ENCODE measurements at regions not wholly inside any gene's neighbourhood (a gene's known extent, or its start where the extent isn't known, plus 50 kb on each side); places are given as distances from the start of the nearest gene placed in this dataset.

GRCh38 chr4:13168326-13168725 lies 315.8 kb downstream of the RAB28 start:
- Histone ChIP-seq H3K36me3 (ENCODE audit: insufficient read depth) (no peaks in the 10 kb centered on the region), H3K4me2 (no peak overlapping the region), H3K9ac (no peak overlapping the region), H3K27ac (no peak overlapping the region), H3K79me2 (ENCODE audit: insufficient read depth, low read depth) (no peaks in the 10 kb centered on the region), H3K4me1 (ENCODE audit: low read depth, poor library complexity, severe bottlenecking) (no peaks in the 10 kb centered on the region), H3K27me3 (ENCODE audit: insufficient read depth, low read depth) (no peaks in the 10 kb centered on the region), H4K20me1 (ENCODE audit: insufficient read depth) (no peaks in the 10 kb centered on the region), H3K4me3 (IDR thresholded peaks at IDR 0.05; ENCODE audit: insufficient read depth, low read depth, low read length) (no peak overlapping the region), H2AFZ (ENCODE audit: low read depth) (no peak overlapping the region)
- no peak for TF ChIP-seq CTCF (conservative IDR thresholded peaks at IDR 0.05; ENCODE audit: low read depth, low read length)

GRCh38 chr4:13166214-13166613 lies 317.9 kb downstream of the RAB28 start:
- H3K4me3 ChIP-seq (IDR thresholded peaks at IDR 0.05; ENCODE audit: insufficient read depth, low read depth, low read length) = no peak overlapping the region
- no peaks in the 10 kb centered on the region for H3K79me2 ChIP-seq (ENCODE audit: insufficient read depth, low read depth)
- no peaks in the 10 kb centered on the region for H3K36me3 ChIP-seq (ENCODE audit: insufficient read depth)
- no peak for TF ChIP-seq CTCF (conservative IDR thresholded peaks at IDR 0.05; ENCODE audit: low read depth, low read length)
- H3K4me1 ChIP-seq (ENCODE audit: low read depth, poor library complexity, severe bottlenecking) = no peaks in the 10 kb centered on the region
- no peak overlapping the region for H3K27ac ChIP-seq
- H3K4me2 ChIP-seq = no peak overlapping the region
- no peaks in the 10 kb centered on the region for H3K27me3 ChIP-seq (ENCODE audit: insufficient read depth, low read depth)
- no peak overlapping the region for H3K9ac ChIP-seq
- H4K20me1 ChIP-seq (ENCODE audit: insufficient read depth) = no peaks in the 10 kb centered on the region
- H2AFZ ChIP-seq (ENCODE audit: low read depth) = no peak overlapping the region

GRCh38 chr4:13164783-13165331 lies 319.3 kb downstream of the RAB28 start:
- Histone ChIP-seq H3K27me3 (ENCODE audit: insufficient read depth, low read depth) (no peaks in the 10 kb centered on the region), H3K36me3 (ENCODE audit: insufficient read depth) (no peaks in the 10 kb centered on the region), H3K27ac (no peak overlapping the region), H3K4me2 (no peak overlapping the region), H2AFZ (ENCODE audit: low read depth) (no peak overlapping the region), H3K79me2 (ENCODE audit: insufficient read depth, low read depth) (no peaks in the 10 kb centered on the region), H3K9ac (no peak overlapping the region), H3K4me3 (IDR thresholded peaks at IDR 0.05; ENCODE audit: insufficient read depth, low read depth, low read length) (no peak overlapping the region), H4K20me1 (ENCODE audit: insufficient read depth) (no peaks in the 10 kb centered on the region), H3K4me1 (ENCODE audit: low read depth, poor library complexity, severe bottlenecking) (no peaks in the 10 kb centered on the region)
- no peak for TF ChIP-seq CTCF (conservative IDR thresholded peaks at IDR 0.05; ENCODE audit: low read depth, low read length)

GRCh38 chr4:13162886-13163285 lies 321.3 kb downstream of the RAB28 start:
- H3K4me1 ChIP-seq (ENCODE audit: low read depth, poor library complexity, severe bottlenecking) = no peaks in the 10 kb centered on the region
- H3K79me2 ChIP-seq (ENCODE audit: insufficient read depth, low read depth) = no peaks in the 10 kb centered on the region
- H3K9ac ChIP-seq = no peak overlapping the region
- H4K20me1 ChIP-seq (ENCODE audit: insufficient read depth) = no peaks in the 10 kb centered on the region
- no peaks in the 10 kb centered on the region for H3K27me3 ChIP-seq (ENCODE audit: insufficient read depth, low read depth)
- H3K4me2 ChIP-seq = no peak overlapping the region
- no peak overlapping the region for H2AFZ ChIP-seq (ENCODE audit: low read depth)
- H3K4me3 ChIP-seq (IDR thresholded peaks at IDR 0.05; ENCODE audit: insufficient read depth, low read depth, low read length) = no peak overlapping the region
- TF ChIP-seq CTCF (conservative IDR thresholded peaks at IDR 0.05; ENCODE audit: low read depth, low read length) = no peak
- H3K27ac ChIP-seq = no peak overlapping the region
- H3K36me3 ChIP-seq (ENCODE audit: insufficient read depth) = no peaks in the 10 kb centered on the region

All from KMS-11 (cell line).